HG03159 (cell line): ENCODE measurements at regions not wholly inside any gene's neighbourhood (a gene's known extent, or its start where the extent isn't known, plus 50 kb on each side); places are given as distances from the start of the nearest gene placed in this dataset.
"Not testable (repeated sequence)": the region's sequence is repeated elsewhere in the genome, so short reads cannot be mapped to it uniquely, and the experiment has no call there.

Experiments
- ATAC-seq: cut with Tn5 transposase; IDR thresholded peaks from one replicate; pipeline ENCODE4 v1.9.1; 2021; ENCODE audit warnings: mild to moderate bottlenecking, moderate library complexity; ENCODE audit not compliant: unreplicated experiment

- no peak for ATAC-seq
Measured at GRCh38 chr4:27343411-27343810, 482.8 kb downstream of the STIM2 start.

GRCh38 chr4:27350161-27350560, 489.5 kb downstream of the STIM2 start:
- ATAC-seq = no peak

GRCh38 chr4:27357283-27357682, 496.6 kb downstream of the STIM2 start:
- ATAC-seq = no peak

GRCh38 chr4:27358269-27358668, 497.6 kb downstream of the STIM2 start:
- ATAC-seq = no peak

GRCh38 chr4:27360131-27360530, 499.5 kb downstream of the STIM2 start:
- ATAC-seq = no peak

GRCh38 chr4:27360790-27361267, 500.2 kb downstream of the STIM2 start:
- no peak for ATAC-seq

- no peak for ATAC-seq
Measured at GRCh38 chr4:27364509-27364908, 503.9 kb downstream of the STIM2 start.

GRCh38 chr4:27366104-27366823, 505.6 kb downstream of the STIM2 start:
- no peak for ATAC-seq

GRCh38 chr4:27368781-27369180, 508.1 kb downstream of the STIM2 start:
- ATAC-seq = no peak

GRCh38 chr4:27381815-27382214, 521.2 kb downstream of the STIM2 start:
- ATAC-seq = no peak

- ATAC-seq = no peak
Measured at GRCh38 chr4:27387711-27388110, 527.1 kb downstream of the STIM2 start.

GRCh38 chr4:27397886-27398285, 537.2 kb downstream of the STIM2 start:
- no peak for ATAC-seq

- ATAC-seq = no peak
Measured at GRCh38 chr4:27398631-27399310, 538.1 kb downstream of the STIM2 start.

GRCh38 chr4:27407616-27408015, 547.0 kb downstream of the STIM2 start:
- no peak for ATAC-seq

GRCh38 chr4:27412613-27413012, 552.0 kb downstream of the STIM2 start:
- no peak for ATAC-seq

- no peak for ATAC-seq
Measured at GRCh38 chr4:27414887-27415731, 554.5 kb downstream of the STIM2 start.

- no peak for ATAC-seq
Measured at GRCh38 chr4:27428661-27429060, 568.0 kb downstream of the STIM2 start.

GRCh38 chr4:27429364-27429871, 568.8 kb downstream of the STIM2 start:
- no peak for ATAC-seq

- ATAC-seq = no peak
Measured at GRCh38 chr4:27442146-27442545, 581.5 kb downstream of the STIM2 start.

GRCh38 chr4:27442661-27443060, 582.0 kb downstream of the STIM2 start:
- ATAC-seq = not testable (repeated sequence)

- ATAC-seq = no peak
Measured at GRCh38 chr4:27463816-27464215, 603.2 kb downstream of the STIM2 start.
